ENCODE measurements at regions not wholly inside any gene's neighbourhood (a gene's known extent, or its start where the extent isn't known, plus 50 kb on each side); places are given as distances from the start of the nearest gene placed in this dataset.

- peak; percentile 93 for TF ChIP-seq CTCF (conservative IDR thresholded peaks at IDR 0.05)
- no peak for TF ChIP-seq ZFX (IDR thresholded peaks at IDR 0.05)
Observed at GRCh38 chr5:36507332-36507952, 99.0 kb upstream of the SLC1A3 start.
